AG20443 (cell line): ENCODE measurements at regions not wholly inside any gene's neighbourhood (a gene's known extent, or its start where the extent isn't known, plus 50 kb on each side); places are given as distances from the start of the nearest gene placed in this dataset.
"Not testable (repeated sequence)": the region's sequence is repeated elsewhere in the genome, so short reads cannot be mapped to it uniquely, and the experiment has no call there.

ENCODE experiments used
- DNase-seq: peaks from one replicate; pipeline ENCODE4 v3.0.0; 2012; ENCODE audit warnings: low spot score, mixed read lengths

GRCh38 chr7:12004581-12004980, 172.6 kb upstream of the THSD7A start:
- no peak for DNase-seq

DNA sequence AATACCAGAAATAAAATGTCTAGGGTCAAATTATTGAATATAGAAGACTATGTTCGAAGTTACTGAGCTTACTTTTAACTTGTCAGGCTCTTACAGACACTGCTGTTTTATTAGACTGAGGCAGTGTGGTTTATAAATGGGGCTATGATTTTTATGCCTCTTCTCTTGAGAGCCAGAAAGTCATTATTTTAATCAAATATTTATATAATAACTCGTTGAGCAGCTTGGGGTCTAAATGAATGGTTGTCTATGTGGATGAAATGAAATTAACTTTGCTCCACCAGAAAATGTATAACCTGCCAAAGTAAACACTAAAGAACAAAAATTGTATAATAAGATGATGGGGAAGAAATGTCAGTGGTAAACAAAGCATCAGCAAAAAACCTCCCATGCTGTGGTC, 175.6 kb upstream of the THSD7A start:
- DNase-seq, result no peak

DNA sequence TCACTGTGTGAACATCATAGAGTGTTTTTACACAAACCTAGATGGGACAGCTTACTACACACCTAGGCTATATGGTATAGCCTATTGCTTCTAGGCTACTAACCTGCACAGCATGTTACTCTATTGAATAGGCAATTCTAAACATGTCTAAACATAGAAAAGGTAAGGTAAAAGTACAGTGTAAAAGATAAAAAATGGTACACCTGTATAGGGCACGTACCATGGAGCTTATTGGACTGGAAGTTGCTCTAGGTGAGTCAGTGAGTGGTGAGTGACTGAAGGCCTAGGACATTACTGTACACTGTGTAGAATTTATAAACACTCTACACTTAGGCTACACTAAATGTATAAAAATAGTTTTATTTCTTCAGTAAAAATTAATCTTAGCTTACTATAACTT, 182.0 kb upstream of the THSD7A start:
- DNase-seq, result no peak

- no peak for DNase-seq
Measured at GRCh38 chr7:12016439-12016838, 184.4 kb upstream of the THSD7A start.

DNA sequence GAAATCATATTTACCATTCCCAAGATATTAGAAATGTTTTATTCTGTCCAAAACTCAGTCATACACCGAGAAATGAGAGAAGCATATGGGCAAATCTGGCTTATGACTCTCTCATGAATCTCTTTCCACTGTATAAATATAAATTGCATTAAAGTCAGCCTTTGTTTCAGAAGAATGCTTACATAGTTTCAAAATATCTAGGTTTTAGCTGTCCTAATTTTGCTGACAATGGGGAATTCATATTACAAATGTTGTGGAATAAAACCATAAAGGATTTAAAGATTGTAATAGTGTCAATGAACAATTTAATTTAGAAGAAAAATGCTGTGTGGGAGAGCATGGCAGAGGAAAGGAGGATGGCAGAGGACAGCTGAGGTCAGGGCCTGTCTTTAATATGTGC, 185.0 kb upstream of the THSD7A start:
- DNase-seq, result no peak

DNA sequence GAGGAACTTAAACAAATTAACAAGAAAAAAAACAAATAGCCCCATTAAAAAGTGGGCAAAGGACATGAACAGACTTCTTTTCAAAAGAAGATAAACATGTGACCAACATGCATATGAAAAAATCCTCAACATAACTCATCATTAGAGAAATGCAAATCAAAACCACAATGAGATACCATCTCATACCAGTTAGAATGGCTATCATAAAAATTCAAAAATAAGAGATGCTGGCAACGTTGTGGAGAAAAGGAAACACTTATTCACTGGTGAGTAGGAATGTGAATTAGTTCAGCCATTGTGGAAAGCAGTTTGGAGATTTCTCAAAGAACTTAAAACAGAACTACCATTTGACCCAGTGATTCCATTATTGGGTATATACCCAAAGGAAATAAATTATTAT, 189.1 kb upstream of the TMEM106B start:
- not testable (repeated sequence) for DNase-seq

GRCh38 chr7:12025246-12025645, 185.8 kb upstream of the TMEM106B start:
- no peak for DNase-seq

- no peak for DNase-seq
Measured at GRCh38 chr7:12028508-12028907, 182.6 kb upstream of the TMEM106B start.

GRCh38 chr7:12030116-12030515, 181.0 kb upstream of the TMEM106B start:
- DNase-seq, result peak; percentile 13

- DNase-seq, result no peak
Measured at GRCh38 chr7:12031186-12031585, 179.9 kb upstream of the TMEM106B start.

DNA sequence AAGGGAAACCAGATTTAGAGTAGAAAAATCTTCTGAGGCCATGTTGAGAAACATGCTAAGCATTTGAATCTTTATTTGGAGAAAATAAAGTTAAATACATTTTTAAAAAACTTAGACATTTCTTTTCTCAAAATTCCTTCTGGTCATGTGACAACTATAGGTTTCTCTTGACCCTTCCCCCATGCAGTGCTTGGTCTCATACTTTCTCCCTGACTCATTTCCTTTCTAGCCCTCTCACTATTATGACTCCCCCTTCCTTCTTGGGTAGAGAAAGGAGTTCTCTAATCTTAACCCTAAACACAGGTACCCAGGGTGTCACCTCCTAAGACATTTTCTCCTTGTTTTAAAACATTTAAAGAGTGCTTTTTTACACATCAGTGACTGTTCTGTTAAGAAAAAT, 179.5 kb upstream of the TMEM106B start:
- no peak for DNase-seq

DNA sequence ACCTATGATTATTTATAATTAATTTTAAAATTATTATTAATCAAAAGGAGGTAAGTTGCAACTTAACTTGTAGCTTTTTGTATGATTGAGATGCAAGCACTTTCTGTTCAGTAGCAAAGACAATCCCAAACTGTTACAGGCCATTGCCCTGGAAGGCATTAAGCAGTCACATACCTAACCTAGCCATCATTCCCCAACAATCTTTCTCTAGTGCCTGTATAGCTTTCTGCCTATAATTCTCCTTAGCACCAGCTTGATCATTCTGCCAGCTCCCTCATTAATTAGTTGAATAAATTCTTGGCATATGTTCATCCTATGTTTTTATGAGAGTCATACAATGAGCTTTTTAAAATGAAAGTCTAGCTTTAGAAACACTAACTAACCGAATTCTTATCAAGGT, 178.9 kb upstream of the TMEM106B start:
- no peak for DNase-seq

DNA sequence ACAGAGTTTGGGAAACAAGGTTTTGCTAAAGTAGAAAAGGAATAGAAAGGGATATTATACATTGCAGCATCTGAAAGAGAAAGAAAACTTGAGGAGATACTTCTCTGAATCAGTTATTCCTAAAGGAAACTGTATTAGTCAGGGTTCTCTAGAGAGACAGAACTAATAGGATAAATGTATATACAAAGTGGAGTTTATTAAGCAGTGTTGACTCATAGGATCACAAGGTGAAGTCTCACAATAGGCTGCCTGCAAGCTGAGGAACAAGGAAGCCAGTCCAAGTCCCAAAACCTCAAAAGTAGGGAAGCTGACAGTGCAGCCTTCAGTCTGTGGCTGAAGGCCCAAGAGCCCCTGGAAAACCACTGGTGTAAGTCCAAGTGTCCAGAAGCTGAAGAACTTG, 167.6 kb upstream of the TMEM106B start:
- not testable (repeated sequence) for DNase-seq

DNA sequence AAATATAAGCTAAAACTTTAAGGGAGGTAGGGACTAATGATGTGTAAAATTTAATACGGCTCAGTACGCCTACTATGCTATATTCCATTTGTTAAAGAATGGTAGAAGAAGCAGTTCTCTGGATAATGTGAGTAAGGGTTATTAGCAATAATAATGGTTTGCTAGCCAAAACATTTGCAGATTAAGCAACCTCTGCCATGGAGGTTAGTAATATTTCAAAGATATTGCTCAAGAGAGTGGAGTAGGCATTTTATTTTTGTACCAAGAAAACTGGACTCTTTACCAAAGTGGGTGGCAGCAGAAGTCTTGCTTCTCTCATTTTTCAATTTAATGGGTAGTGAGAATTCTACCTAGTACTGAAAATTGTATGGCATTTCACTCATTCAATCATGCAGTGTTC, 158.9 kb upstream of the TMEM106B start:
- DNase-seq, result no peak

- DNase-seq, result no peak
Measured at GRCh38 chr7:12053561-12053960, 157.5 kb upstream of the TMEM106B start.

DNA sequence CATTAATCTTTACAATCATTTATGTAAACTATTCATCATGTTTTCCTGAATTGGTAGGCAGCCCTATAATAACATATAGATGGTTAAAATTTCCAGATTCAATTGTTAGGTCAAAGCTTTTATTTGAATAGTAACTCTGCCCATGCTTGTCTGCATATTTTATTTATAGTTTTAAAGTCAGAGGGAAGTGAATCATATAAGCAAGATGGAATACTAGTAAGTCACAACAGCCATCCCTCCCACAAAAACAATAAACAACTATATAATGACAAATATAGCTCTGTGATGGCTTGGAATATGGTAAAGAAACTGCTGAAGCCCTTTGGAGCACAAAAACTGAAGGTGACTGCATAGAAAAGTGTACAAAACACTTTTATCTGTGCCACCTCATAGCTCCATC, 156.3 kb upstream of the TMEM106B start:
- no peak for DNase-seq

- DNase-seq, result no peak
Measured at GRCh38 chr7:12056381-12056780, 154.7 kb upstream of the TMEM106B start.

DNA sequence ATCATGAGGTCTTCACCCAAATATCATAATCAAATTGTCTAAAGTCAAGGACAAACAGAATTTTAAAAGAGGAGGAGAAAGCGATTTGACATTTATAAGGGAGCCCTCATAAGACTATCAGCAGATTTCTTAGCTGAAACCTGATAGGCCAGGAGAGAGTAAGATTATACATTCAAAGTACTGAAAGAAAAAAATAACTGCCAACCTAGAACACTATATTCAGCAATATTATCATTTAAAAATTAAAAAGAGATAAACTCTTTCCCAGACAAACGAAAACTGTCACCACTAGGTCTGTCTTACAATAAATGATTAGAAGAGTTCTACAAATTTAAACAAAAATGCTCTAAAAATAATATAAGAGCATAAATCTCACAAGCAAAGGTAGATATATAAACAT, 154.1 kb upstream of the TMEM106B start:
- no peak for DNase-seq

- no peak for DNase-seq
Measured at GRCh38 chr7:12062062-12062461, 149.0 kb upstream of the TMEM106B start.

- DNase-seq, result no peak
Measured at GRCh38 chr7:12064586-12065127, 146.4 kb upstream of the TMEM106B start.

DNA sequence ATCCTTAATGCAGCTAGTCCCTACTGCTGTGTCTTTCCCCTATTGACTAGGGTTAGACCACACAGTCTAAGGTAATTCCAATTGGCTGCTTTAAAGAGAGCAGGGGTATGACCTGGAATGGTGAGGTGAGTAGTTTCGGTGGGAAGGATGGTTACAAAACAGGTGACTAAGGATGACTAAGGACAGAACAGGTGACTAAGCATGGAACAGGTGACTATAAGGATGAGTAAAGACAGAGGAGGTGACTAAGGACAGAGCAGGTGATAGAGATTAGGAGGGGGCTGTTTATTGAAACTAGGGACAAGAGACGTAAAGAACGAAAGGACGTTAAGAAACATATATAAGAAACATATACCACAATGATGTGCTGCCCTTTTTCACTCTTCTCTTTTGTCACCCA, 145.1 kb upstream of the TMEM106B start:
- no peak for DNase-seq

DNA sequence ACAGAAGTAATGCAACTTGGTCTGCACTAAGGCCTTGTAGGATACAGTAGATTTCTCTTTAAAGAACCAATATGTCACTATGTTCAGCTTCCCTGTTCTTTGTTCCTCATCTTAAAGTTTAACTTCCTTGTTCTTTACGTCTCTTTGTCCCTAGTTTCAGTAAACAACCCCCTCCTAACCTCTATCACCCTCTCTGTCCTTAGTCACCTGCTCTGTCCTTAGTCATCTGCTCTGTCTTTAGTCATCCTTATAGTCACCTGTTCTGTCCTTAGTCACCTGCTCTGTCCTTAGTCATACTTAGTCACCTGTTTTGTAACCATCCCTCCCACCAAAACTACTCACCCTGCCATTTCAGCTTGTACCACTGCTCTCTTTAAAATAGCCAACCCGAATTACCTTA, 144.6 kb upstream of the TMEM106B start:
- no peak for DNase-seq

- DNase-seq, result peak; percentile 51
Measured at GRCh38 chr7:12067156-12067831, 143.8 kb upstream of the TMEM106B start.

GRCh38 chr7:12069757-12070156, 141.3 kb upstream of the TMEM106B start:
- DNase-seq, result no peak
